ENCODE measurements at regions not wholly inside any gene's neighbourhood (a gene's known extent, or its start where the extent isn't known, plus 50 kb on each side); places are given as distances from the start of the nearest gene placed in this dataset.

- TF ChIP-seq POLR2A (IDR thresholded peaks at IDR 0.05; ENCODE audit: low read depth, low read length) (no peak), POLR2AphosphoS5 (IDR thresholded peaks at IDR 0.05; ENCODE audit: low read depth, low read length) (no peak), TAF1 (IDR thresholded peaks at IDR 0.05; ENCODE audit: borderline replicate concordance, low read depth, low read length) (no peak)
- no peak for DNase-seq (ENCODE audit: insufficient read length)
- no peak for FAIRE-seq
Observed at GRCh38 chrX:69262036-69262936, 97.0 kb upstream of the PJA1 start.

- DNase-seq (ENCODE audit: insufficient read length) (no peak), FAIRE-seq (no peak)
- TF ChIP-seq POLR2AphosphoS5 (IDR thresholded peaks at IDR 0.05; ENCODE audit: low read depth, low read length) (no peak), TAF1 (IDR thresholded peaks at IDR 0.05; ENCODE audit: borderline replicate concordance, low read depth, low read length) (no peak), POLR2A (IDR thresholded peaks at IDR 0.05; ENCODE audit: low read depth, low read length) (no peak)
Observed at GRCh38 chrX:69260169-69260568, 94.9 kb upstream of the PJA1 start.

- FAIRE-seq, result no peak
- TF ChIP-seq POLR2AphosphoS5 (IDR thresholded peaks at IDR 0.05; ENCODE audit: low read depth, low read length), result no peak
- no peak for TF ChIP-seq POLR2A (IDR thresholded peaks at IDR 0.05; ENCODE audit: low read depth, low read length)
- no peak for TF ChIP-seq TAF1 (IDR thresholded peaks at IDR 0.05; ENCODE audit: borderline replicate concordance, low read depth, low read length)
- DNase-seq (ENCODE audit: insufficient read length), result no peak
Observed at GRCh38 chrX:69258893-69259292, 93.6 kb upstream of the PJA1 start.

- TF ChIP-seq POLR2A (IDR thresholded peaks at IDR 0.05; ENCODE audit: low read depth, low read length) (no peak), TAF1 (IDR thresholded peaks at IDR 0.05; ENCODE audit: borderline replicate concordance, low read depth, low read length) (no peak), POLR2AphosphoS5 (IDR thresholded peaks at IDR 0.05; ENCODE audit: low read depth, low read length) (no peak)
- FAIRE-seq (no peak), DNase-seq (ENCODE audit: insufficient read length) (no peak)
Observed at GRCh38 chrX:69257499-69258127, 92.4 kb upstream of the PJA1 start.

- no peak for DNase-seq (ENCODE audit: insufficient read length)
- FAIRE-seq, result no peak
- TF ChIP-seq POLR2A (IDR thresholded peaks at IDR 0.05; ENCODE audit: low read depth, low read length) (no peak), POLR2AphosphoS5 (IDR thresholded peaks at IDR 0.05; ENCODE audit: low read depth, low read length) (no peak), TAF1 (IDR thresholded peaks at IDR 0.05; ENCODE audit: borderline replicate concordance, low read depth, low read length) (no peak)
Observed at GRCh38 chrX:69256291-69256565, 91.0 kb upstream of the PJA1 start.

GRCh38 chrX:69255441-69256290 is 90.4 kb upstream of the PJA1 start:
- DNase-seq (ENCODE audit: insufficient read length), result no peak
- no peak for FAIRE-seq
- TF ChIP-seq POLR2A (IDR thresholded peaks at IDR 0.05; ENCODE audit: low read depth, low read length) (no peak), POLR2AphosphoS5 (IDR thresholded peaks at IDR 0.05; ENCODE audit: low read depth, low read length) (no peak), TAF1 (IDR thresholded peaks at IDR 0.05; ENCODE audit: borderline replicate concordance, low read depth, low read length) (no peak)

- FAIRE-seq (no peak), DNase-seq (ENCODE audit: insufficient read length) (no peak)
- TF ChIP-seq POLR2A (IDR thresholded peaks at IDR 0.05; ENCODE audit: low read depth, low read length) (no peak), TAF1 (IDR thresholded peaks at IDR 0.05; ENCODE audit: borderline replicate concordance, low read depth, low read length) (no peak), POLR2AphosphoS5 (IDR thresholded peaks at IDR 0.05; ENCODE audit: low read depth, low read length) (no peak)
Observed at GRCh38 chrX:69253821-69254220, 88.6 kb upstream of the PJA1 start.

- no peak for FAIRE-seq
- no peak for DNase-seq (ENCODE audit: insufficient read length)
- TF ChIP-seq POLR2AphosphoS5 (IDR thresholded peaks at IDR 0.05; ENCODE audit: low read depth, low read length), result no peak
- no peak for TF ChIP-seq POLR2A (IDR thresholded peaks at IDR 0.05; ENCODE audit: low read depth, low read length)
- no peak for TF ChIP-seq TAF1 (IDR thresholded peaks at IDR 0.05; ENCODE audit: borderline replicate concordance, low read depth, low read length)
Observed at GRCh38 chrX:69243276-69243675, 78.0 kb upstream of the PJA1 start.

GRCh38 chrX:69238887-69239231 is 73.6 kb upstream of the PJA1 start:
- no peak for TF ChIP-seq POLR2AphosphoS5 (IDR thresholded peaks at IDR 0.05; ENCODE audit: low read depth, low read length)
- no peak for TF ChIP-seq TAF1 (IDR thresholded peaks at IDR 0.05; ENCODE audit: borderline replicate concordance, low read depth, low read length)
- no peak for TF ChIP-seq POLR2A (IDR thresholded peaks at IDR 0.05; ENCODE audit: low read depth, low read length)
- FAIRE-seq (no peak), DNase-seq (ENCODE audit: insufficient read length) (no peak)

- no peak for DNase-seq (ENCODE audit: insufficient read length)
- FAIRE-seq, result no peak
- no peak for TF ChIP-seq TAF1 (IDR thresholded peaks at IDR 0.05; ENCODE audit: borderline replicate concordance, low read depth, low read length)
Observed at GRCh38 chrX:69238114-69238886, 73.0 kb upstream of the PJA1 start.

GRCh38 chrX:69237236-69237635 is 72.0 kb upstream of the PJA1 start:
- no peak for FAIRE-seq
- TF ChIP-seq TAF1 (IDR thresholded peaks at IDR 0.05; ENCODE audit: borderline replicate concordance, low read depth, low read length), result no peak
- no peak for TF ChIP-seq POLR2A (IDR thresholded peaks at IDR 0.05; ENCODE audit: low read depth, low read length)
- no peak for TF ChIP-seq POLR2AphosphoS5 (IDR thresholded peaks at IDR 0.05; ENCODE audit: low read depth, low read length)

More at GRCh38 chrX:69237236-69237635, 72.0 kb upstream of the PJA1 start:
- DNase-seq (ENCODE audit: insufficient read length), result no peak
